SK-N-MC (cell line): ENCODE measurements at regions not wholly inside any gene's neighbourhood (a gene's known extent, or its start where the extent isn't known, plus 50 kb on each side); places are given as distances from the start of the nearest gene placed in this dataset.

Source experiments
- EZH2 ChIP-seq: fragments of 200-600 bp; sonication (generic); IDR thresholded peaks from one replicate; pipeline ENCODE4 v1.6.1; 2017; ENCODE audit warnings: antibody characterized with exemption
- FOXP2 ChIP-seq: optimal IDR thresholded peaks from 2 replicates; pipeline ENCODE3; 2011; ENCODE audit warnings: mild to moderate bottlenecking, moderate library complexity; ENCODE audit not compliant: insufficient read depth; ENCODE audit errors: extremely low read length, control extremely low read depth
- POLR2AphosphoS5 ChIP-seq: IDR thresholded peaks from 2 replicates; pipeline ENCODE4 v1.6.1; 2012; ENCODE audit warnings: mild to moderate bottlenecking, low read depth, low read length, borderline replicate concordance

DNA sequence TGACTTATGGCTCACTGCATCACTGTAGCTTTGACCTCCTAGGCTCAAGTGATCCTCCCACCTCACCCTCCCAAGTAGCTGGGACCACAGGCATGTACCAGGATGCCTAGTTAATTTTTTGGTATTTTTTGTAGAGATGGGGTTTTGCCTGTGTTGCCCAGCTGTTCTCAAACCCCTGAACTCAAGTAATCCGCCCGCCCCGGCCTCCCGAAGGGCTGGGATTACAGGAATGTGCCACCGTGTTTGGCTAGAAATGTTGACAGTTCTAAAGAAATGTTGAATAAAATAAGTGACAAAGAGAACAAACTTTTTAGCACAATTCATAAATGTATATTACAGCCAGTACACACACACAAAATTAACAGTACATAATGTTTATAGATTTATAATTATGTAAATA, 1586.1 kb downstream of the NCAM2 start:
- TF ChIP-seq POLR2AphosphoS5: no peak
- TF ChIP-seq EZH2: no peak
- TF ChIP-seq FOXP2: no peak
